GM23338 (cell line): ENCODE measurements at regions not wholly inside any gene's neighbourhood (a gene's known extent, or its start where the extent isn't known, plus 50 kb on each side); places are given as distances from the start of the nearest gene placed in this dataset.

ENCODE experiments used
- CREB1 ChIP-seq: fragments of 250-450 bp; sonication (Bioruptor Pico); IDR thresholded peaks from 2 replicates; pipeline ENCODE4 v1.5.0; 2020; ENCODE audit warnings: low read depth, mild to moderate bottlenecking, moderate library complexity
- EZH2 ChIP-seq: fragments of 200-600 bp; sonication (generic); IDR thresholded peaks from one replicate; pipeline ENCODE4 v1.8.0; 2017; ENCODE audit warnings: antibody characterized with exemption, mild to moderate bottlenecking, low read depth; ENCODE audit not compliant: unreplicated experiment
- EZH2phosphoT487 ChIP-seq: fragments of 200-600 bp; sonication (generic); IDR thresholded peaks from one replicate; pipeline ENCODE4 v1.8.1; 2018; ENCODE audit warnings: antibody characterized with exemption; ENCODE audit not compliant: unreplicated experiment
- JUNB ChIP-seq: IDR thresholded peaks from one replicate; pipeline ENCODE4 v1.6.1; 2016; ENCODE audit warnings: antibody characterized with exemption; ENCODE audit not compliant: unreplicated experiment
- NANOG ChIP-seq: IDR thresholded peaks from 2 replicates; pipeline ENCODE4 v1.6.1; 2016; ENCODE audit warnings: antibody characterized with exemption, borderline replicate concordance
- POLR2AphosphoS5 ChIP-seq: IDR thresholded peaks from 2 replicates; pipeline ENCODE4 v1.6.1; 2016; ENCODE audit warnings: antibody characterized with exemption, low read depth
- STAT1 ChIP-seq: IDR thresholded peaks from one replicate; pipeline ENCODE4 v1.6.1; 2016; ENCODE audit warnings: antibody characterized with exemption; ENCODE audit not compliant: unreplicated experiment
- ZNF114 ChIP-seq: fragments of 250-450 bp; sonication (Bioruptor Pico); IDR thresholded peaks from 2 replicates; pipeline ENCODE4 v1.5.0; 2020; ENCODE audit warnings: mild to moderate bottlenecking, moderate library complexity
- ZNF331 ChIP-seq: fragments of 250-450 bp; sonication (Bioruptor Pico); IDR thresholded peaks from 2 replicates; pipeline ENCODE4 v1.5.0; 2020; ENCODE audit warnings: low read depth, mild to moderate bottlenecking, moderate library complexity
- TF ChIP-seq, protein P1 (sequence below), 2 experiments: fragments of 200-600 bp in 1 of 2; sonication (generic) in 1 of 2; conservative IDR thresholded peaks; 2 replicates each; pipeline versions ENCODE4 v1.5.1 to v1.6.1; 2016 to 2017; ENCODE audit warnings: antibody characterized with exemption in 2 of 2, low read depth in 2 of 2, mild to moderate bottlenecking in 2 of 2, moderate library complexity in 1 of 2
- TF ChIP-seq, protein P2 (sequence below): IDR thresholded peaks from one replicate; pipeline ENCODE4 v1.6.1; 2018; ENCODE audit warnings: antibody characterized with exemption; ENCODE audit not compliant: unreplicated experiment
- TF ChIP-seq, protein P3 (sequence below): IDR thresholded peaks from 2 replicates; pipeline ENCODE4 v1.6.1; 2016; ENCODE audit warnings: antibody characterized with exemption

DNA sequence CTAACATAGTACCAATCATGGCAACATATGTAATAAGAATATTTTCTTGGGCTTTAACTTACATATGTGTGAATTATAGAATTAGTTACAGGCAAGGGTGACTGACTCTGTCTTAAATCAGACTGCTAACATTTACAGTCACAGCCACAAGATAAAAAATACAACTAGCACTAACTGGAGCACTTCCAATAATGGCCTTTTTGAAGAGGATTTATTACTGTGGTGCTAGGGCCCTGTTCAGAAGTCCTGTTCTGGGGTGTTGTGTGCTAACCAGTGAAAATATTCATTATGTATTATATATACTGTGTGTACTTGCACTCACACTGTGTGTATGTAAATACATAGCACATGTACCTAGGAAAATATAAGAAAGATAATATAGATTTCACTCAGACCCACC, 1611.2 kb downstream of the PCDH18 start:
- TF ChIP-seq, protein P1, sequence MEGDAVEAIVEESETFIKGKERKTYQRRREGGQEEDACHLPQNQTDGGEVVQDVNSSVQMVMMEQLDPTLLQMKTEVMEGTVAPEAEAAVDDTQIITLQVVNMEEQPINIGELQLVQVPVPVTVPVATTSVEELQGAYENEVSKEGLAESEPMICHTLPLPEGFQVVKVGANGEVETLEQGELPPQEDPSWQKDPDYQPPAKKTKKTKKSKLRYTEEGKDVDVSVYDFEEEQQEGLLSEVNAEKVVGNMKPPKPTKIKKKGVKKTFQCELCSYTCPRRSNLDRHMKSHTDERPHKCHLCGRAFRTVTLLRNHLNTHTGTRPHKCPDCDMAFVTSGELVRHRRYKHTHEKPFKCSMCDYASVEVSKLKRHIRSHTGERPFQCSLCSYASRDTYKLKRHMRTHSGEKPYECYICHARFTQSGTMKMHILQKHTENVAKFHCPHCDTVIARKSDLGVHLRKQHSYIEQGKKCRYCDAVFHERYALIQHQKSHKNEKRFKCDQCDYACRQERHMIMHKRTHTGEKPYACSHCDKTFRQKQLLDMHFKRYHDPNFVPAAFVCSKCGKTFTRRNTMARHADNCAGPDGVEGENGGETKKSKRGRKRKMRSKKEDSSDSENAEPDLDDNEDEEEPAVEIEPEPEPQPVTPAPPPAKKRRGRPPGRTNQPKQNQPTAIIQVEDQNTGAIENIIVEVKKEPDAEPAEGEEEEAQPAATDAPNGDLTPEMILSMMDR (conservative IDR thresholded peaks at IDR 0.05; ENCODE audit: low read depth in 2 of 2): no peak
- TF ChIP-seq EZH2: no peak
- no peak for TF ChIP-seq JUNB
- TF ChIP-seq POLR2AphosphoS5: no peak
- no peak for TF ChIP-seq ZNF114
- TF ChIP-seq NANOG: no peak
- no peak for TF ChIP-seq EZH2phosphoT487
- no peak for TF ChIP-seq CREB1 (CRISPR knock-in tag)
- TF ChIP-seq, protein P2, sequence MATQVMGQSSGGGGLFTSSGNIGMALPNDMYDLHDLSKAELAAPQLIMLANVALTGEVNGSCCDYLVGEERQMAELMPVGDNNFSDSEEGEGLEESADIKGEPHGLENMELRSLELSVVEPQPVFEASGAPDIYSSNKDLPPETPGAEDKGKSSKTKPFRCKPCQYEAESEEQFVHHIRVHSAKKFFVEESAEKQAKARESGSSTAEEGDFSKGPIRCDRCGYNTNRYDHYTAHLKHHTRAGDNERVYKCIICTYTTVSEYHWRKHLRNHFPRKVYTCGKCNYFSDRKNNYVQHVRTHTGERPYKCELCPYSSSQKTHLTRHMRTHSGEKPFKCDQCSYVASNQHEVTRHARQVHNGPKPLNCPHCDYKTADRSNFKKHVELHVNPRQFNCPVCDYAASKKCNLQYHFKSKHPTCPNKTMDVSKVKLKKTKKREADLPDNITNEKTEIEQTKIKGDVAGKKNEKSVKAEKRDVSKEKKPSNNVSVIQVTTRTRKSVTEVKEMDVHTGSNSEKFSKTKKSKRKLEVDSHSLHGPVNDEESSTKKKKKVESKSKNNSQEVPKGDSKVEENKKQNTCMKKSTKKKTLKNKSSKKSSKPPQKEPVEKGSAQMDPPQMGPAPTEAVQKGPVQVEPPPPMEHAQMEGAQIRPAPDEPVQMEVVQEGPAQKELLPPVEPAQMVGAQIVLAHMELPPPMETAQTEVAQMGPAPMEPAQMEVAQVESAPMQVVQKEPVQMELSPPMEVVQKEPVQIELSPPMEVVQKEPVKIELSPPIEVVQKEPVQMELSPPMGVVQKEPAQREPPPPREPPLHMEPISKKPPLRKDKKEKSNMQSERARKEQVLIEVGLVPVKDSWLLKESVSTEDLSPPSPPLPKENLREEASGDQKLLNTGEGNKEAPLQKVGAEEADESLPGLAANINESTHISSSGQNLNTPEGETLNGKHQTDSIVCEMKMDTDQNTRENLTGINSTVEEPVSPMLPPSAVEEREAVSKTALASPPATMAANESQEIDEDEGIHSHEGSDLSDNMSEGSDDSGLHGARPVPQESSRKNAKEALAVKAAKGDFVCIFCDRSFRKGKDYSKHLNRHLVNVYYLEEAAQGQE: no peak
- TF ChIP-seq STAT1: no peak
- TF ChIP-seq ZNF331 (CRISPR knock-in tag): no peak
- TF ChIP-seq, protein P3, sequence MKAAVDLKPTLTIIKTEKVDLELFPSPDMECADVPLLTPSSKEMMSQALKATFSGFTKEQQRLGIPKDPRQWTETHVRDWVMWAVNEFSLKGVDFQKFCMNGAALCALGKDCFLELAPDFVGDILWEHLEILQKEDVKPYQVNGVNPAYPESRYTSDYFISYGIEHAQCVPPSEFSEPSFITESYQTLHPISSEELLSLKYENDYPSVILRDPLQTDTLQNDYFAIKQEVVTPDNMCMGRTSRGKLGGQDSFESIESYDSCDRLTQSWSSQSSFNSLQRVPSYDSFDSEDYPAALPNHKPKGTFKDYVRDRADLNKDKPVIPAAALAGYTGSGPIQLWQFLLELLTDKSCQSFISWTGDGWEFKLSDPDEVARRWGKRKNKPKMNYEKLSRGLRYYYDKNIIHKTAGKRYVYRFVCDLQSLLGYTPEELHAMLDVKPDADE: no peak
